SH-SY5Y (cell line): ENCODE measurements at regions not wholly inside any gene's neighbourhood (a gene's known extent, or its start where the extent isn't known, plus 50 kb on each side); places are given as distances from the start of the nearest gene placed in this dataset.

Experiments used
- GATA2 ChIP-seq: IDR thresholded peaks from 2 replicates; pipeline ENCODE4 v1.6.1; 2011; ENCODE audit warnings: mild to moderate bottlenecking, low read depth, low read length
- GATA3 ChIP-seq: IDR thresholded peaks from 2 replicates; pipeline ENCODE4 v1.6.1; 2011; ENCODE audit warnings: low read depth, mild to moderate bottlenecking, low read length, moderate library complexity

GRCh38 chr2:145861940-145862339 lies 1342.0 kb upstream of the ZEB2 start:
- no peak for TF ChIP-seq GATA2
- no peak for TF ChIP-seq GATA3
